ENCODE measurements at regions not wholly inside any gene's neighbourhood (a gene's known extent, or its start where the extent isn't known, plus 50 kb on each side); places are given as distances from the start of the nearest gene placed in this dataset.

- TF ChIP-seq CTCF (IDR thresholded peaks at IDR 0.05; ENCODE audit: low read depth, low read length) (no peak), EZH2phosphoT487 (IDR thresholded peaks at IDR 0.05; ENCODE audit: low read depth) (no peak)
Observed at GRCh38 chr2:163374282-163374681, 361.5 kb downstream of the FIGN start.

Measured in OCI-LY3 (cell line).